WTC11 (cell line): ENCODE measurements at regions not wholly inside any gene's neighbourhood (a gene's known extent, or its start where the extent isn't known, plus 50 kb on each side); places are given as distances from the start of the nearest gene placed in this dataset.

ENCODE experiments used
- ATAC-seq: fragments of 200-7000 bp; cut with Tn5 transposase; 2 replicates; pipeline ENCODE4 v1.10.0; 2021; ENCODE audit warnings: mild to moderate bottlenecking, moderate library complexity
- CTCF ChIA-PET: fragments of 300-600 bp; sonication (Branson Sonifier 250); formaldehyde crosslinking; loops from one replicate; lab custom pipeline; 2021; ENCODE audit warnings: antibody characterized with exemption; lab: Charles Lee
- POLR2A ChIA-PET: fragments of 350-600 bp; sonication (Branson Sonifier 250); formaldehyde crosslinking; loops from one replicate; lab custom pipeline; 2021; ENCODE audit warnings: antibody characterized with exemption; lab: Charles Lee
- DNase-seq: peaks from one replicate; pipeline ENCODE4 v3.0.0; 2021; ENCODE audit warnings: low spot score
- H3K27ac Mint-ChIP-seq: 2 replicates; pipeline ENCODE4 v1.8.0; 2021; ENCODE audit warnings: mixed read lengths
- H3K27me3 Mint-ChIP-seq: 2 replicates; pipeline ENCODE4 v1.8.0; 2021; ENCODE audit warnings: low read depth, mild to moderate bottlenecking, moderate library complexity, mixed read lengths
- H3K36me3 Mint-ChIP-seq: 2 replicates; pipeline ENCODE4 v1.8.0; 2021; ENCODE audit warnings: mixed read lengths
- H3K4me1 Mint-ChIP-seq: 2 replicates; pipeline ENCODE4 v1.8.0; 2022; ENCODE audit warnings: mixed read lengths
- H3K4me3 Mint-ChIP-seq: 2 replicates; pipeline ENCODE4 v1.8.0; 2021; ENCODE audit warnings: mild to moderate bottlenecking, moderate library complexity, mixed read lengths
- H3K9me3 Mint-ChIP-seq: 2 replicates; pipeline ENCODE4 v1.8.0; 2021; ENCODE audit warnings: mixed read lengths
- CREM ChIP-seq: sonication (generic); formaldehyde crosslinking; IDR thresholded peaks from 2 replicates; pipeline ENCODE4 v1.8.1; 2022; ENCODE audit warnings: mild to moderate bottlenecking, missing genetic modification reagents, moderate library complexity
- ELF4 ChIP-seq: sonication (generic); formaldehyde crosslinking; IDR thresholded peaks from 2 replicates; pipeline ENCODE4 v1.8.1; 2022; ENCODE audit warnings: low read depth, mild to moderate bottlenecking, moderate library complexity, missing genetic modification reagents
- IRF1 ChIP-seq: sonication (generic); formaldehyde crosslinking; IDR thresholded peaks from 2 replicates; pipeline ENCODE4 v1.8.0; 2023; ENCODE audit warnings: missing genetic modification reagents
- JUN ChIP-seq: sonication (generic); formaldehyde crosslinking; IDR thresholded peaks from 2 replicates; pipeline ENCODE4 v1.8.0; 2023; ENCODE audit warnings: mild to moderate bottlenecking, missing genetic modification reagents
- NFE2L1 ChIP-seq: sonication (generic); formaldehyde crosslinking; IDR thresholded peaks from 2 replicates; pipeline ENCODE4 v1.8.1; 2023; ENCODE audit warnings: missing genetic modification reagents
- NR3C1 ChIP-seq: sonication (generic); formaldehyde crosslinking; conservative IDR thresholded peaks from 2 replicates; pipeline ENCODE4 v1.8.1; 2023; ENCODE audit warnings: low read depth, mild to moderate bottlenecking, missing genetic modification reagents
- RELA ChIP-seq: sonication (generic); formaldehyde crosslinking; IDR thresholded peaks from 2 replicates; pipeline ENCODE4 v1.8.1; 2022; ENCODE audit warnings: missing genetic modification reagents, mild to moderate bottlenecking, borderline replicate concordance
- SOX15 ChIP-seq: fragments of 250-450 bp; sonication (Bioruptor Pico); IDR thresholded peaks from 2 replicates; pipeline ENCODE4 v1.9.0; 2021; ENCODE audit warnings: mild to moderate bottlenecking
- SP1 ChIP-seq: sonication (generic); formaldehyde crosslinking; conservative IDR thresholded peaks from 2 replicates; pipeline ENCODE4 v1.8.1; 2022; ENCODE audit warnings: missing genetic modification reagents
- ZMAT4 ChIP-seq: fragments of 250-450 bp; sonication (Bioruptor Pico); IDR thresholded peaks from 2 replicates; pipeline ENCODE4 v1.9.0; 2021; ENCODE audit warnings: mild to moderate bottlenecking
- ZNF219 ChIP-seq: sonication (generic); formaldehyde crosslinking; IDR thresholded peaks from 2 replicates; pipeline ENCODE4 v1.8.0; 2023; ENCODE audit warnings: missing genetic modification reagents, mild to moderate bottlenecking, borderline replicate concordance
- ZNF425 ChIP-seq: fragments of 250-450 bp; sonication (Bioruptor Pico); conservative IDR thresholded peaks from 2 replicates; pipeline ENCODE4 v1.9.0; 2021; ENCODE audit warnings: mild to moderate bottlenecking
- TF ChIP-seq, protein P1 (sequence below): sonication (generic); formaldehyde crosslinking; IDR thresholded peaks from 2 replicates; pipeline ENCODE4 v1.8.1; 2023; ENCODE audit warnings: mild to moderate bottlenecking, missing genetic modification reagents, borderline replicate concordance
- TF ChIP-seq, protein P2 (sequence below): sonication (generic); formaldehyde crosslinking; IDR thresholded peaks from 2 replicates; pipeline ENCODE4 v1.8.1; 2022; ENCODE audit warnings: low read depth, missing genetic modification reagents, borderline replicate concordance
- TF ChIP-seq, protein P3 (sequence below): fragments of 250-450 bp; sonication (Bioruptor Pico); IDR thresholded peaks from 2 replicates; pipeline ENCODE4 v1.9.0; 2021; ENCODE audit warnings: moderate library complexity, mild to moderate bottlenecking, inconsistent platforms, borderline replicate concordance
- TF ChIP-seq, protein P4 (sequence below): fragments of 200-600 bp; IDR thresholded peaks from 2 replicates; pipeline ENCODE4 v1.8.0; 2022; ENCODE audit warnings: antibody characterized with exemption
- TF ChIP-seq, protein P5 (sequence below): sonication (generic); formaldehyde crosslinking; IDR thresholded peaks from 2 replicates; pipeline ENCODE4 v1.8.1; 2022; ENCODE audit warnings: missing genetic modification reagents, borderline replicate concordance
- TF ChIP-seq, protein P6 (sequence below): sonication (generic); formaldehyde crosslinking; IDR thresholded peaks from 2 replicates; pipeline ENCODE4 v1.8.1; 2023; ENCODE audit warnings: mild to moderate bottlenecking, moderate library complexity, missing genetic modification reagents

DNA sequence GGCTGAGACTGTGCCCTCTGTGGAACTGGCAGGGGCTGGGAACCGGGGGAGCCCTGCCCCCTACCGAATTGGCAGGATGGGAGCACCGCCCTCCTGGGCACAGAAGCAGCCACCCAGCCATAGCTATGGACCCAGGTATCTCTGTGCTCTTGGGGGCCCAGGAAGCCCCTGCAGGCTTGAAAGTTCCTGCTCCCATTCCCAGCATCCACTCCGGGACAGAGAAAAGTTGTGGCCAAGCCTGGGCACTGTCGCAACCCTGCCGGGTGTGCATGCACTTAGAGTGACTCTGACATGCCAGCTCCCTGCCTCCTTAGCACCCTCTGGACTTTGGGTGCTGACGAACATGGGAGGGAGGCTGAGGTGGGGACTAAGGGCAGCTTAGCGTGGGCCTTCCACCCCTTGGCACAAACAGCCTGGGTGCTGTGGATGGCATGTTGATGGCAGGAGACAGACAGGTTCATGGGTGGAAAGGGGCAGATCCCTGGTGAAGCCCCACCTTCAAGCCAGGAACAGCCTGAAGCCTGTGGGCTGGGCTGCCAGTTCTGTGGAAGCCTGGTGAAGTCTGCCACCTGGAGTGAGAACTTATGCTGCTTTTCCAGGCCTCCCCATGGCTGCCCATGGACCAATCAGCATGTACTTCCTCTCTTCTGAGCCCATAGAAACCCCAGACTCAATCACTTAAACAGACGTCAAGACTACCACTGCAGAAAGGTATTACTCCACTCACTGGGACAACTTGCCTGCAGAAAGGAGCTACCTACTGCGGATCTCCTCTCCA is 279.0 kb downstream of the ATXN7L3B start:
- Mint-ChIP-seq H3K4me3 (no peak overlapping the region), H3K9me3 (peaks cover 26% of the 10 kb centered on the region), H3K4me1 (no peaks in the 10 kb centered on the region), H3K27ac (no peak overlapping the region), H3K36me3 (peaks cover 15% of the 10 kb centered on the region), H3K27me3 (peaks cover 54% of the 10 kb centered on the region)
- ChIA-PET POLR2A (no interaction called here), CTCF (interaction anchor here (1.1 kb wide), 1 partner anchor 87 kb away, joined by 4 read pairs; no protein-coding TSS in a partner anchor)
- TF ChIP-seq, protein P1, sequence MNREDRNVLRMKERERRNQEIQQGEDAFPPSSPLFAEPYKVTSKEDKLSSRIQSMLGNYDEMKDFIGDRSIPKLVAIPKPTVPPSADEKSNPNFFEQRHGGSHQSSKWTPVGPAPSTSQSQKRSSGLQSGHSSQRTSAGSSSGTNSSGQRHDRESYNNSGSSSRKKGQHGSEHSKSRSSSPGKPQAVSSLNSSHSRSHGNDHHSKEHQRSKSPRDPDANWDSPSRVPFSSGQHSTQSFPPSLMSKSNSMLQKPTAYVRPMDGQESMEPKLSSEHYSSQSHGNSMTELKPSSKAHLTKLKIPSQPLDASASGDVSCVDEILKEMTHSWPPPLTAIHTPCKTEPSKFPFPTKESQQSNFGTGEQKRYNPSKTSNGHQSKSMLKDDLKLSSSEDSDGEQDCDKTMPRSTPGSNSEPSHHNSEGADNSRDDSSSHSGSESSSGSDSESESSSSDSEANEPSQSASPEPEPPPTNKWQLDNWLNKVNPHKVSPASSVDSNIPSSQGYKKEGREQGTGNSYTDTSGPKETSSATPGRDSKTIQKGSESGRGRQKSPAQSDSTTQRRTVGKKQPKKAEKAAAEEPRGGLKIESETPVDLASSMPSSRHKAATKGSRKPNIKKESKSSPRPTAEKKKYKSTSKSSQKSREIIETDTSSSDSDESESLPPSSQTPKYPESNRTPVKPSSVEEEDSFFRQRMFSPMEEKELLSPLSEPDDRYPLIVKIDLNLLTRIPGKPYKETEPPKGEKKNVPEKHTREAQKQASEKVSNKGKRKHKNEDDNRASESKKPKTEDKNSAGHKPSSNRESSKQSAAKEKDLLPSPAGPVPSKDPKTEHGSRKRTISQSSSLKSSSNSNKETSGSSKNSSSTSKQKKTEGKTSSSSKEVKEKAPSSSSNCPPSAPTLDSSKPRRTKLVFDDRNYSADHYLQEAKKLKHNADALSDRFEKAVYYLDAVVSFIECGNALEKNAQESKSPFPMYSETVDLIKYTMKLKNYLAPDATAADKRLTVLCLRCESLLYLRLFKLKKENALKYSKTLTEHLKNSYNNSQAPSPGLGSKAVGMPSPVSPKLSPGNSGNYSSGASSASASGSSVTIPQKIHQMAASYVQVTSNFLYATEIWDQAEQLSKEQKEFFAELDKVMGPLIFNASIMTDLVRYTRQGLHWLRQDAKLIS, result no peak
- TF ChIP-seq, protein P2, sequence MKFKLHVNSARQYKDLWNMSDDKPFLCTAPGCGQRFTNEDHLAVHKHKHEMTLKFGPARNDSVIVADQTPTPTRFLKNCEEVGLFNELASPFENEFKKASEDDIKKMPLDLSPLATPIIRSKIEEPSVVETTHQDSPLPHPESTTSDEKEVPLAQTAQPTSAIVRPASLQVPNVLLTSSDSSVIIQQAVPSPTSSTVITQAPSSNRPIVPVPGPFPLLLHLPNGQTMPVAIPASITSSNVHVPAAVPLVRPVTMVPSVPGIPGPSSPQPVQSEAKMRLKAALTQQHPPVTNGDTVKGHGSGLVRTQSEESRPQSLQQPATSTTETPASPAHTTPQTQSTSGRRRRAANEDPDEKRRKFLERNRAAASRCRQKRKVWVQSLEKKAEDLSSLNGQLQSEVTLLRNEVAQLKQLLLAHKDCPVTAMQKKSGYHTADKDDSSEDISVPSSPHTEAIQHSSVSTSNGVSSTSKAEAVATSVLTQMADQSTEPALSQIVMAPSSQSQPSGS (CRISPR knock-in tag), result no peak
- TF ChIP-seq, protein P3, sequence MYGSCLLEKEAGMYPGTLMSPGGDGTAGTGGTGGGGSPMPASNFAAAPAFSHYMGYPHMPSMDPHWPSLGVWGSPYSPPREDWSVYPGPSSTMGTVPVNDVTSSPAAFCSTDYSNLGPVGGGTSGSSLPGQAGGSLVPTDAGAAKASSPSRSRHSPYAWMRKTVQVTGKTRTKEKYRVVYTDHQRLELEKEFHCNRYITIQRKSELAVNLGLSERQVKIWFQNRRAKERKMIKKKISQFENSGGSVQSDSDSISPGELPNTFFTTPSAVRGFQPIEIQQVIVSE (CRISPR knock-in tag), result no peak
- TF ChIP-seq ZNF425 (CRISPR knock-in tag) (no peak), NR3C1 (CRISPR knock-in tag) (no peak), SP1 (no peak), ZNF219 (CRISPR knock-in tag) (no peak), ZMAT4 (CRISPR knock-in tag) (no peak), NFE2L1 (no peak), SOX15 (no peak), IRF1 (CRISPR knock-in tag) (no peak), ELF4 (no peak), JUN (CRISPR knock-in tag) (no peak), CREM (no peak), RELA (CRISPR knock-in tag) (no peak)
- TF ChIP-seq, protein P4, sequence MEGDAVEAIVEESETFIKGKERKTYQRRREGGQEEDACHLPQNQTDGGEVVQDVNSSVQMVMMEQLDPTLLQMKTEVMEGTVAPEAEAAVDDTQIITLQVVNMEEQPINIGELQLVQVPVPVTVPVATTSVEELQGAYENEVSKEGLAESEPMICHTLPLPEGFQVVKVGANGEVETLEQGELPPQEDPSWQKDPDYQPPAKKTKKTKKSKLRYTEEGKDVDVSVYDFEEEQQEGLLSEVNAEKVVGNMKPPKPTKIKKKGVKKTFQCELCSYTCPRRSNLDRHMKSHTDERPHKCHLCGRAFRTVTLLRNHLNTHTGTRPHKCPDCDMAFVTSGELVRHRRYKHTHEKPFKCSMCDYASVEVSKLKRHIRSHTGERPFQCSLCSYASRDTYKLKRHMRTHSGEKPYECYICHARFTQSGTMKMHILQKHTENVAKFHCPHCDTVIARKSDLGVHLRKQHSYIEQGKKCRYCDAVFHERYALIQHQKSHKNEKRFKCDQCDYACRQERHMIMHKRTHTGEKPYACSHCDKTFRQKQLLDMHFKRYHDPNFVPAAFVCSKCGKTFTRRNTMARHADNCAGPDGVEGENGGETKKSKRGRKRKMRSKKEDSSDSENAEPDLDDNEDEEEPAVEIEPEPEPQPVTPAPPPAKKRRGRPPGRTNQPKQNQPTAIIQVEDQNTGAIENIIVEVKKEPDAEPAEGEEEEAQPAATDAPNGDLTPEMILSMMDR, result no peak
- TF ChIP-seq, protein P5, sequence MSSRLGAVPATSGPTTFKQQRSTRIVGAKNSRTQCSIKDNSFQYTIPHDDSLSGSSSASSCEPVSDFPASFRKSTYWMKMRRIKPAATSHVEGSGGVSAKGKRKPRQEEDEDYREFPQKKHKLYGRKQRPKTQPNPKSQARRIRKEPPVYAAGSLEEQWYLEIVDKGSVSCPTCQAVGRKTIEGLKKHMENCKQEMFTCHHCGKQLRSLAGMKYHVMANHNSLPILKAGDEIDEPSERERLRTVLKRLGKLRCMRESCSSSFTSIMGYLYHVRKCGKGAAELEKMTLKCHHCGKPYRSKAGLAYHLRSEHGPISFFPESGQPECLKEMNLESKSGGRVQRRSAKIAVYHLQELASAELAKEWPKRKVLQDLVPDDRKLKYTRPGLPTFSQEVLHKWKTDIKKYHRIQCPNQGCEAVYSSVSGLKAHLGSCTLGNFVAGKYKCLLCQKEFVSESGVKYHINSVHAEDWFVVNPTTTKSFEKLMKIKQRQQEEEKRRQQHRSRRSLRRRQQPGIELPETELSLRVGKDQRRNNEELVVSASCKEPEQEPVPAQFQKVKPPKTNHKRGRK, result no peak
- TF ChIP-seq, protein P6, sequence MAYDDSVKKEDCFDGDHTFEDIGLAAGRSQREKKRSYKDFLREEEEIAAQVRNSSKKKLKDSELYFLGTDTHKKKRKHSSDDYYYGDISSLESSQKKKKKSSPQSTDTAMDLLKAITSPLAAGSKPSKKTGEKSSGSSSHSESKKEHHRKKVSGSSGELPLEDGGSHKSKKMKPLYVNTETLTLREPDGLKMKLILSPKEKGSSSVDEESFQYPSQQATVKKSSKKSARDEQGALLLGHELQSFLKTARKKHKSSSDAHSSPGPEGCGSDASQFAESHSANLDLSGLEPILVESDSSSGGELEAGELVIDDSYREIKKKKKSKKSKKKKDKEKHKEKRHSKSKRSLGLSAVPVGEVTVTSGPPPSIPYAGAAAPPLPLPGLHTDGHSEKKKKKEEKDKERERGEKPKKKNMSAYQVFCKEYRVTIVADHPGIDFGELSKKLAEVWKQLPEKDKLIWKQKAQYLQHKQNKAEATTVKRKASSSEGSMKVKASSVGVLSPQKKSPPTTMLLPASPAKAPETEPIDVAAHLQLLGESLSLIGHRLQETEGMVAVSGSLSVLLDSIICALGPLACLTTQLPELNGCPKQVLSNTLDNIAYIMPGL (CRISPR knock-in tag), result no peak
- peak; percentile 22; the same call in 1 of the 2 replicates for ATAC-seq
- DNase-seq, result no peak
